Stomach (tissue), 4 donors: ENCODE measurements at regions not wholly inside any gene's neighbourhood (a gene's known extent, or its start where the extent isn't known, plus 50 kb on each side); places are given as distances from the start of the nearest gene placed in this dataset.

Experiments
- EP300 ChIP-seq: sonication (generic); formaldehyde crosslinking; IDR thresholded peaks from one replicate; pipeline ENCODE4 v1.6.1; 2017; ENCODE audit warnings: antibody characterized with exemption
- POLR2A ChIP-seq, 4 donors: fragments of 450-650 bp; IDR thresholded peaks; one replicate each; pipeline ENCODE4 v1.6.1; 2016; ENCODE audit warnings: antibody characterized with exemption in 4 of 4, control low read depth in 2 of 4, mild to moderate bottlenecking in 1 of 4, moderate library complexity in 1 of 4
- POLR2AphosphoS5 ChIP-seq, 3 donors: sonication (generic); formaldehyde crosslinking; IDR thresholded peaks; one replicate each; pipeline ENCODE4 v1.6.1; 2016; ENCODE audit warnings: antibody characterized with exemption in 3 of 3
- TF ChIP-seq, protein P1 (sequence below), 7 experiments: fragments of 450-650 bp in 4 of 7; fragments of 200-600 bp in 3 of 7; sonication (generic) in 3 of 7; IDR thresholded peaks; one replicate each; pipeline ENCODE4 v1.5.1; 2016 to 2019; ENCODE audit warnings: antibody characterized with exemption in 7 of 7, control low read depth in 2 of 7, mild to moderate bottlenecking in 1 of 7

DNA sequence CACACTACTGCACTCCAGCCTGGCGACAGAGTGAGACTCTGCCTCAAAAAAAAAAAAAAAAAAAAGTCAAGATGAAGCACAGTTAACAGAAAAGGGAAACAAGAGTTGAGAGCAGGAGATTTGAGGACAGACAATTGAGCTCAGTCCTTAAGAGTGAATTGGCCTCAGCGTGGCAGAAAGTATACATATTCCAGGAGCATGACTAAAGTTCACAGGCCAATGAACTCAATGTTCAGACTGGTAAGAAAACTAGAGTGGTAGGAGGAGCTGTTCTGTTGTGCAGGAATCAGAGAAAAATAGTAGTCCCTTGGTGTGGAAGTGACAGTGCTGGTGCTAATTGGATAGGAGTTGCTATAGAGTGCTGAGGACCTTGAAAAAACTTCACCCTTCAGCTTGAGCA is 60.0 kb downstream of the NRN1 start:
- TF ChIP-seq POLR2AphosphoS5 (IDR thresholded peaks at IDR 0.05) (no peak), POLR2A (IDR thresholded peaks at IDR 0.05) (no peak), EP300 (no peak)
- TF ChIP-seq, protein P1, sequence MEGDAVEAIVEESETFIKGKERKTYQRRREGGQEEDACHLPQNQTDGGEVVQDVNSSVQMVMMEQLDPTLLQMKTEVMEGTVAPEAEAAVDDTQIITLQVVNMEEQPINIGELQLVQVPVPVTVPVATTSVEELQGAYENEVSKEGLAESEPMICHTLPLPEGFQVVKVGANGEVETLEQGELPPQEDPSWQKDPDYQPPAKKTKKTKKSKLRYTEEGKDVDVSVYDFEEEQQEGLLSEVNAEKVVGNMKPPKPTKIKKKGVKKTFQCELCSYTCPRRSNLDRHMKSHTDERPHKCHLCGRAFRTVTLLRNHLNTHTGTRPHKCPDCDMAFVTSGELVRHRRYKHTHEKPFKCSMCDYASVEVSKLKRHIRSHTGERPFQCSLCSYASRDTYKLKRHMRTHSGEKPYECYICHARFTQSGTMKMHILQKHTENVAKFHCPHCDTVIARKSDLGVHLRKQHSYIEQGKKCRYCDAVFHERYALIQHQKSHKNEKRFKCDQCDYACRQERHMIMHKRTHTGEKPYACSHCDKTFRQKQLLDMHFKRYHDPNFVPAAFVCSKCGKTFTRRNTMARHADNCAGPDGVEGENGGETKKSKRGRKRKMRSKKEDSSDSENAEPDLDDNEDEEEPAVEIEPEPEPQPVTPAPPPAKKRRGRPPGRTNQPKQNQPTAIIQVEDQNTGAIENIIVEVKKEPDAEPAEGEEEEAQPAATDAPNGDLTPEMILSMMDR (IDR thresholded peaks at IDR 0.05), result no peak
